ENCODE measurements at regions not wholly inside any gene's neighbourhood (a gene's known extent, or its start where the extent isn't known, plus 50 kb on each side); places are given as distances from the start of the nearest gene placed in this dataset.

- Histone ChIP-seq H3K27me3 (ENCODE audit: insufficient read depth, low read length) (no peaks in the 10 kb centered on the region), H3K9me3 (ENCODE audit: control insufficient read depth in 1 of 2, insufficient read depth in 1 of 2, low read depth in 1 of 2, low read length in 2 of 2) (no peaks in the 10 kb centered on the region; a peak in 2 of 4 replicates), H3K4me3 (replicated peaks in 1 of 2; ENCODE audit: low read depth in 1 of 2, low read length in 2 of 2) (no peak overlapping the region), H2AFZ (ENCODE audit: low read depth, low read length, poor library complexity, severe bottlenecking) (no peak overlapping the region), H3K27ac (ENCODE audit: low read depth, low read length) (no peak overlapping the region), H3K36me3 (ENCODE audit: control insufficient read depth in 1 of 2, insufficient read depth in 2 of 2, low read length in 2 of 2) (no peaks in the 10 kb centered on the region), H3K4me1 (ENCODE audit: control insufficient read depth in 1 of 2, insufficient read depth in 2 of 2, low read length in 2 of 2) (no peaks in the 10 kb centered on the region), H3K79me2 (ENCODE audit: insufficient read depth, low read length) (no peaks in the 10 kb centered on the region), H3K9me2 (ENCODE audit: insufficient read depth) (no peaks in the 10 kb centered on the region), H3K4me2 (ENCODE audit: low read length) (no peak overlapping the region), H4K20me1 (ENCODE audit: insufficient read depth) (no peaks in the 10 kb centered on the region), H3K9ac (ENCODE audit: low read length) (no peak overlapping the region)
- no peak for TF ChIP-seq CTCF (IDR thresholded peaks at IDR 0.05 in 2 of 3, conservative IDR thresholded peaks at IDR 0.05 in 1 of 3; ENCODE audit: borderline replicate concordance in 1 of 3, insufficient read depth in 1 of 3, low read depth in 2 of 3, low read length in 2 of 3)
- no peak for TF ChIP-seq EZH2phosphoT487 (IDR thresholded peaks at IDR 0.05; ENCODE audit: borderline replicate concordance)
- no peak for TF ChIP-seq ZBTB33 (IDR thresholded peaks at IDR 0.05; ENCODE audit: extremely low read depth, insufficient replicate concordance, low read length)
- no peak for TF ChIP-seq SP1 (IDR thresholded peaks at IDR 0.05; ENCODE audit: low read depth)
- no peak for TF ChIP-seq POLR2A (IDR thresholded peaks at IDR 0.05; ENCODE audit: borderline replicate concordance, extremely low read depth, insufficient read depth, insufficient read length)
- no peak for TF ChIP-seq CEBPB (IDR thresholded peaks at IDR 0.05; ENCODE audit: low read depth)
- no peak for TF ChIP-seq ATF3 (IDR thresholded peaks at IDR 0.05)
- TF ChIP-seq JUND (IDR thresholded peaks at IDR 0.05): no peak
- TF ChIP-seq POLR2AphosphoS5 (IDR thresholded peaks at IDR 0.05; ENCODE audit: low read depth, low read length): no peak
- TF ChIP-seq TCF7L2 (IDR thresholded peaks at IDR 0.05; ENCODE audit: borderline replicate concordance, extremely low read depth, insufficient read depth, insufficient read length): no peak
- TF ChIP-seq CBX3 (IDR thresholded peaks at IDR 0.05; ENCODE audit: low read depth): no peak
- no peak for TF ChIP-seq YY1 (IDR thresholded peaks at IDR 0.05; ENCODE audit: extremely low read depth, insufficient replicate concordance, low read depth, low read length)
- TF ChIP-seq SIN3A (IDR thresholded peaks at IDR 0.05; ENCODE audit: low read depth): no peak
- no peak for DNase-seq (ENCODE audit: low read depth, low spot score)
- intact Hi-C loops (cut with micrococcal nuclease): no loop called here
- ChIA-PET POLR2A (no interaction called here), CTCF (no interaction called here), RAD21 (ENCODE audit: low non-redundant PET in 1 of 2, low total read pairs in 2 of 2, uncharacterized antibody in 2 of 2, unreplicated experiment in 2 of 2) (no interaction called here)
- ATAC-seq: no peak
- no TSS peak for BruUV-seq (replicated peaks)
Observed at GRCh38 chr7:42473099-42473498, 236.1 kb upstream of the GLI3 start.
